MCF 10A (cell line): ENCODE measurements at regions not wholly inside any gene's neighbourhood (a gene's known extent, or its start where the extent isn't known, plus 50 kb on each side); places are given as distances from the start of the nearest gene placed in this dataset.

Experiments
- BruUV-seq: library from RNA; stranded (reverse); fragments of 400-500 nt; replicated peaks from 2 replicates; lab custom pipeline; 2021; lab: Mats Ljungman, UMichigan
- CTCF ChIA-PET: fragments of 300-600 bp; sonication (Branson Sonifier 250); formaldehyde crosslinking; extraction: SDS; loops from one replicate; lab custom pipeline; 2021; ENCODE audit warnings: antibody characterized with exemption, inconsistent platforms; lab: Yijun Ruan, JAX
- POLR2A ChIA-PET: fragments of 300-600, 350-650 bp; sonication (Branson Sonifier 250); formaldehyde crosslinking; extraction: SDS; loops from one replicate; lab custom pipeline; 2020; ENCODE audit warnings: antibody characterized with exemption, inconsistent platforms; lab: Yijun Ruan, JAX
- DNase-seq: peaks from one replicate; pipeline ENCODE4 v3.0.0-alpha.2; 2018; ENCODE audit not compliant: unreplicated experiment
- H3K27ac Mint-ChIP-seq: one replicate; pipeline ENCODE4 v1.8.0; 2022; ENCODE audit warnings: mild to moderate bottlenecking, low read depth, mixed read lengths; ENCODE audit not compliant: unreplicated experiment
- H3K27me3 Mint-ChIP-seq: one replicate; pipeline ENCODE4 v1.8.0; 2022; ENCODE audit warnings: mixed read lengths; ENCODE audit not compliant: insufficient read depth, unreplicated experiment
- H3K36me3 Mint-ChIP-seq: one replicate; pipeline ENCODE4 v1.8.0; 2022; ENCODE audit warnings: mild to moderate bottlenecking, moderate library complexity, mixed read lengths; ENCODE audit not compliant: insufficient read depth, unreplicated experiment
- H3K4me1 Mint-ChIP-seq: one replicate; pipeline ENCODE4 v1.8.0; 2022; ENCODE audit warnings: mixed read lengths; ENCODE audit not compliant: insufficient read depth, unreplicated experiment
- H3K4me3 Mint-ChIP-seq: one replicate; pipeline ENCODE4 v1.8.0; 2022; ENCODE audit warnings: mild to moderate bottlenecking, moderate library complexity, mixed read lengths; ENCODE audit not compliant: unreplicated experiment
- H3K9me3 Mint-ChIP-seq: one replicate; pipeline ENCODE4 v1.8.0; 2022; ENCODE audit warnings: mixed read lengths; ENCODE audit not compliant: unreplicated experiment
- intact Hi-C: fragments of 100-400 bp; cut with micrococcal nuclease; formaldehyde crosslinking; loops from 2 replicates; pipeline ENCODE4 v1.14.1; 2022
- TF ChIP-seq, protein P1 (sequence below): fragments of 200-600 bp; IDR thresholded peaks from one replicate; pipeline ENCODE4 v1.8.0; 2022; ENCODE audit warnings: antibody characterized with exemption, mild to moderate bottlenecking; ENCODE audit not compliant: unreplicated experiment

- BruUV-seq: no TSS peak
- Mint-ChIP-seq H3K27ac (no peak overlapping the region), H3K4me3 (no peak overlapping the region), H3K9me3 (no peaks in the 10 kb centered on the region), H3K36me3 (no peaks in the 10 kb centered on the region), H3K4me1 (no peaks in the 10 kb centered on the region), H3K27me3 (no peaks in the 10 kb centered on the region)
- ChIA-PET POLR2A (no interaction called here), CTCF (no interaction called here)
- DNase-seq: no peak
- TF ChIP-seq, protein P1, sequence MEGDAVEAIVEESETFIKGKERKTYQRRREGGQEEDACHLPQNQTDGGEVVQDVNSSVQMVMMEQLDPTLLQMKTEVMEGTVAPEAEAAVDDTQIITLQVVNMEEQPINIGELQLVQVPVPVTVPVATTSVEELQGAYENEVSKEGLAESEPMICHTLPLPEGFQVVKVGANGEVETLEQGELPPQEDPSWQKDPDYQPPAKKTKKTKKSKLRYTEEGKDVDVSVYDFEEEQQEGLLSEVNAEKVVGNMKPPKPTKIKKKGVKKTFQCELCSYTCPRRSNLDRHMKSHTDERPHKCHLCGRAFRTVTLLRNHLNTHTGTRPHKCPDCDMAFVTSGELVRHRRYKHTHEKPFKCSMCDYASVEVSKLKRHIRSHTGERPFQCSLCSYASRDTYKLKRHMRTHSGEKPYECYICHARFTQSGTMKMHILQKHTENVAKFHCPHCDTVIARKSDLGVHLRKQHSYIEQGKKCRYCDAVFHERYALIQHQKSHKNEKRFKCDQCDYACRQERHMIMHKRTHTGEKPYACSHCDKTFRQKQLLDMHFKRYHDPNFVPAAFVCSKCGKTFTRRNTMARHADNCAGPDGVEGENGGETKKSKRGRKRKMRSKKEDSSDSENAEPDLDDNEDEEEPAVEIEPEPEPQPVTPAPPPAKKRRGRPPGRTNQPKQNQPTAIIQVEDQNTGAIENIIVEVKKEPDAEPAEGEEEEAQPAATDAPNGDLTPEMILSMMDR: no peak
- intact Hi-C loops: loop anchor here (10.0 kb wide), 1 partner anchor 101 kb away; no protein-coding TSS in a partner anchor
Observed at GRCh38 chr13:44026194-44026593, 146.5 kb downstream of the LACC1 start.

DNA sequence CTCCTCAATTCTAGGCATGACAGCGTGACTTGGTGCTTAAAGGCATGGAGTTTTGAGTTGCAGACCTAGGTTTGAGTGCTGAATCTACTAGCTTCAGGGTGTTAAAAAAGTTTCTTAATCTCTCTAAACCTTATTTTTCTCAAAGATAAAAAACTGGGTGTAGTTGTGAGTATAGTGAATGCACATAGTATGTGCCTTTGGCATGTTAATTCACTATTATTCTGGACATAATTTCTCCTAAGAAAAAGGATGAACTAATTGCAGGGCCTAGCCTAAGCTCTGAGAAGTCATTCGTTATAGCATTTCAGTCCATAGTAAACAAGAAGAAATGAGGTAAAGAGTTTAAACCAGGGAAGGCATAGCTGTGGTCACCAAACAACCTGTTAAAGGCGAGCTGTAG lies 149.0 kb downstream of the LACC1 start:
- Mint-ChIP-seq H3K27me3 (peaks cover 1% of the 10 kb centered on the region), H3K36me3 (no peaks in the 10 kb centered on the region), H3K27ac (no peak overlapping the region), H3K9me3 (no peaks in the 10 kb centered on the region), H3K4me3 (no peak overlapping the region), H3K4me1 (no peaks in the 10 kb centered on the region)
- CTCF ChIA-PET: no interaction called here
- TF ChIP-seq, protein P1: no peak
- no TSS peak for BruUV-seq
- intact Hi-C loops: loop anchor here (10.0 kb wide), 1 partner anchor 104 kb away; no protein-coding TSS in a partner anchor
- DNase-seq: no peak
- POLR2A ChIA-PET: interaction anchor here (0.8 kb wide), 1 partner anchor 20 kb away, joined by 3 read pairs; no protein-coding TSS in a partner anchor

- Mint-ChIP-seq H3K27me3 (peaks cover 13% of the 10 kb centered on the region), H3K4me3 (no peak overlapping the region), H3K9me3 (peaks cover 5% of the 10 kb centered on the region), H3K4me1 (no peaks in the 10 kb centered on the region), H3K27ac (no peak overlapping the region), H3K36me3 (no peaks in the 10 kb centered on the region)
- TF ChIP-seq, protein P1: no peak
- intact Hi-C loops: no loop called here
- ChIA-PET POLR2A (interaction anchor here (1.2 kb wide), 1 partner anchor 408 kb away, joined by 3 read pairs; no protein-coding TSS in a partner anchor), CTCF (interaction anchor here (0.6 kb wide), 2 partner anchors 90 to 1708 kb away, joined by 3 read pairs; no protein-coding TSS in a partner anchor)
- BruUV-seq: no TSS peak
- DNase-seq: no peak
Observed at GRCh38 chr13:44030615-44031014, 150.9 kb downstream of the LACC1 start.

DNA sequence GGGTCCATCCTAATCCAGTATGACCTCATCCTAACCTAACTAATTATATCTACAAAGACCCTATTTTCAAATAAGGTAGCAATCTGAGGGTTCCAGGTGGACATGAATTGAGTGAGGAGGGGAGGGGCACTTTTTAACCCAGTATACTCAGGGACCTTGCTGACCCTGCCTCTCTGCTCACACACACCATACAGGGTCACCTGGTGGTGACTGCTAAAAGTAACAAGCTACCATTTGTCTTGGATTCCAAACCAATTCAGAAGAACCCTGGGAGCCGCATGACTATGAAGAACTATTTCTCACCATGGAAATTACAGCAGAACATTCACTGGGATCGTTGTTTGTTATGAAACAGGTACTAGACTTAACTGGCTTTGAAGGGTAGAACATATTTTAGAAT lies 151.9 kb downstream of the LACC1 start:
- peaks cover 13% of the 10 kb centered on the region for H3K27me3 Mint-ChIP-seq
- no peak overlapping the region for H3K27ac Mint-ChIP-seq
- ChIA-PET POLR2A (interaction anchor here (0.6 kb wide), 1 partner anchor 39 kb away, joined by 3 read pairs; no protein-coding TSS in a partner anchor), CTCF (interaction anchor here (1.7 kb wide), 1 partner anchor 123 kb away, joined by 7 read pairs; no protein-coding TSS in a partner anchor)
- H3K36me3 Mint-ChIP-seq: no peaks in the 10 kb centered on the region
- DNase-seq: no peak
- intact Hi-C loops: no loop called here
- no peak overlapping the region for H3K4me3 Mint-ChIP-seq
- H3K4me1 Mint-ChIP-seq: no peaks in the 10 kb centered on the region
- peaks cover 5% of the 10 kb centered on the region for H3K9me3 Mint-ChIP-seq
- no TSS peak for BruUV-seq
- TF ChIP-seq, protein P1: no peak
